Ramos (cell line): ENCODE measurements at regions not wholly inside any gene's neighbourhood (a gene's known extent, or its start where the extent isn't known, plus 50 kb on each side); places are given as distances from the start of the nearest gene placed in this dataset.

ENCODE experiments used
- in situ Hi-C: fragments of 300-500 bp; cut with MboI; formaldehyde crosslinking; loops from one replicate; pipeline ENCODE4 v1.14.3; 2022; ENCODE audit warnings: low sequenced_read_pairs; ENCODE audit not compliant: unreplicated experiment

DNA sequence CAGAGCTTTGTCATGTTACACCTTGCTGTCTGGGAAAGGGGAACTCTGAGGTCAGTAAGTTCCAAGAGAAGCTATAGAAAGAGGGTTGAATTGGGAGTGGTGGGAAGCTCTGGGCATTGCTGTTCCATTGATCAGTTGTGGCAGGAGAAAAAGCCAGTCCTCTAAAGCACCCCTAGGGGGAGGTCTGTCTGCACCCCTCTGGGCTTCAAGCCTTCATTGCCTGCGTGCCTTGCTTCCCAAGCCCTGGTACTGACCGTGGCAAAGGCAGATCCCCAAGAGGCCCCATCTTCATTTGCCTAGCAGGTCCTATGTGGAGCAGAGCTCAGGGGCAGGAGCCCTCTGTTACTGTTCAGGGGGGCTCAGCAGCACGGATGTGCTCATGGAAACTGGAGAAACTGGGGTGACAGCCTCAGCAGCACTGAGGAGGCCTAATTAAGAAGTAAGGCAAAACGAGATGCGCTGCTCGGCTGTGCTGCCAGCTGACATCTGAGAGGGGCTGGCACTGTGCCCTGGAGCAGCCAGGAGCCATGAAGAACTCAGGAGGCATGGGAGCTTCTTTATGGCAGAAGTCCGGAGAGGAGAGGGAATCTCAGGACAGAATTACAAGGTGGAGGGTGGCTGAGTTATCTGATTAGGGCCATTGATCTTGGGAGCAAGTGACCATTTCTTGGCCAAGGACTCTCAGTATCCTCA lies 270.9 kb downstream of the RPLP1 start:
- in situ Hi-C loops = loop anchor here (10.0 kb wide), 1 partner anchor 761 kb away; no protein-coding TSS in a partner anchor

DNA sequence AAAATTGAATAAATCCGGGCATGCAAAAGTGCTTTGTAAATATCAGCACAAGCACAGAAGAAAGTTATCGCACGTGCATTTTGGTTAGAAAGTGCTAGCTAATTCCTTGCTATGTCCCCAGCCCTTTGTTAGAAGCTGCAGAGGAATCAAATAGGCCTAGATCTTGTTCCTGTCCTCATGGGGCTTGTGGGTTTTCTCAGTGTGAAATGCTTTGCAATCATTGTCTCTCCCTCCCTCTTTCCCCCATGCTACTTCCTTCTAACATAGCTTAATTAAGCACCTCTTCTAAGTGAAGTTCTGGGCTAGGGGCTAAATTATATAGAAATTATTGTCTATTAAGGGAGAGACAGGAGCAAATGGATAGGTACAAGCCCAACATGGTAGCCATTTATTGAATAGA lies 271.7 kb downstream of the RPLP1 start:
- in situ Hi-C loops = loop anchor here (10.0 kb wide), 1 partner anchor 760 kb away; no protein-coding TSS in a partner anchor

DNA sequence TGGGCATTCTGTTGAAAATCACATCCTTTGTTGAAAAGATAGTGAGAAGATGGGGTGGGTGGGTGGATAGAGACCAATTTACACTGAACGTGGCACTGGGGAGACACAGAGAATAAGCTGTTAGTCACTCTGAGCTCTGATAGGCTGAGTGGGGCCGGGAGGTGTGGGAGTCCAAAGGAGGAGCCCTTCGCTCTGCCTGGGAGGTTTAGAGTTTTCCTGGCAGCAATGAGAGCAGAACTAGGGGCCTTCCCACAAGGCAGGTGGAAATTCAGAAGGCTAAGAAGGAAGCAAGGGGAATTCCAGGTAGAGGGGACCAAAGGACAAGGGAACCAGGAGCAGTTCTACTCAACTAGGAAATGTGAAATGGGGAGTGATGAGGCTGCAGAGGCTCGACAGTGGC lies 272.7 kb downstream of the RPLP1 start:
- in situ Hi-C loops = loop anchor here (10.0 kb wide), 1 partner anchor 760 kb away; no protein-coding TSS in a partner anchor

DNA sequence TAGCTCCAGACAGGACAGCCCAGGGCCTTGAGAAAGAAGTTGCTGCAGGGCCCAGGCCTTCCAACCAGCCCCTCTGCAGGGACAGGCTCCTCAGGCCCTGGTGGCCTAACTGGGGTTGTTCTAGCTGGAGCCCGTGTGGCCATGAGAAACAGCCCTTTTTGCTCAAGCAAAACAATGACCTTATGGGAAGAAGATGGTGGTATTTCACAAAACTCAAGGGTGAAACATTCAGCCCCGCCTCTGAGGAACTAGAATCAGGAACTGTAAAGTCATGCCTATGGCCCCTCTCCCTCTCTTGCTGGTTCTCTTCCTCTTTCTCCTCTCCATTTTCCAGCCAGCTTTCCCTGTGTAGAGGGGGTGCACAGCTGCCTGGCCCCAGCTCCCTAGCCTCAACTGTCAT lies 273.3 kb downstream of the RPLP1 start:
- in situ Hi-C loops = loop anchor here (10.0 kb wide), 1 partner anchor 759 kb away; no protein-coding TSS in a partner anchor

DNA sequence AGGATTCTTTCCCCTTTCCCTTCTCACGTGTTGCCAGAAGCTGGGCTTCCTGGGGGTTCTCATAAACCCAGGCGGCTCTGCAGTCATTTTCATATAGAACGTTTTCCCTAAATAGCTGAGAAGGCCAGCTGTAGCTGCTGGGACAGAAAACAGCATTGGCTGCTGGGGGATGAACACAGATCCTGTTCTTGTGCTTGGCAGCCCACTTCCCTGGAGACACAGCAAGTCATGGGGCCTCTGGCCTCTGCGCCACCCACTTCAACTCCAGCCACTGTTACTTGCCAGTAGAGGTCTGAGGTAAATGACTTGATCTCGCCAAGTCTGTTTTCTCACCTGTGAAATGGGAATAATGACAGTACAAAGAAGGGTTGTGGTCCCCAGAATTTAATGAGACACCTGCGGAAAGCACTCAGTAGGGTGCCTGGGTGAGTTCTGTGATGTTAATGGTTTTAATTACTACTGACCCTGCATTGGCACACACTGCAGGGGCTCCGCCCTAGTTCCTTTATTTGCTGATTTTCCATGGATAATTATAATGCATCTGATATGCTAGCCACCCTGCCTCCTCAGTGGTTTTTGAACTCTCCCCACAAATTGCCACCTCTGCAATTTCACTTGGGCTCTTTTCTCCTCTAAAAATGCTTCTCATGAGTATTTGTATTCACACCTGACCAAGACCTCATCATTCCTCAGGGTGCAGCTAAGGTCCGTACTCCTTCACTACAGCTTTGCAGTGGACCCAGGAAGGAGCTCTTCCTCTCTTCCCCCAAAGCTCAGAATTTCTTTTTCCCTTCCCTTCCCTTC lies 274.7 kb downstream of the RPLP1 start:
- in situ Hi-C loops = loop anchor here (10.0 kb wide), 1 partner anchor 757 kb away; no protein-coding TSS in a partner anchor

DNA sequence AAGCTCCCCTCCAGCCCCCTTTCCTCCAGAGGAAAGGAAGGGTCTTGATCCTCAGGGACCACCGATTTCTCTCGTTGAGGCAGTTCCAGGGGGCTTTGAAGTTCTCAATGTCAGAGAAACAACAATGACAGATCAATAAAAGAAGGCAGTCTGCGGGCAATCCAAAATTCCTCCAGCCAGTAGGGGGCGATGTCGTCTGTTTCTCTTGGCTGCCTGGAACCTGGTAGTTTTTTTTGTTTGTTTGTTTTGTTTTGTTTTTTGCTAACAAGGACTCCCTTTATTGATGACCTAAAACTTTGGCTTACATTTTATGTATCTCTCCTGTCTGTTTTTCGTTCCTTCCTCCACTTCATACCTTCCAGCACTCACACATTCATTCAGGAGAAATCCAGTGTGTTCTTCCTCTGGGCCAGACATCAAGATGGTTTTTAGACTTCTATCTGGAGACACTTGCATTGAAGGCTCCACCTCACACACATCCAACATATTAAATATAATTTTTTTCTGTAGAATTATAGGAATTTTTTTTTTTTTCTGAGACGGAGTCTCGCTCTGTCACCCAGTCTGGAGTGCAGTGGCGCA lies 276.6 kb downstream of the RPLP1 start:
- in situ Hi-C loops = loop anchor here (10.0 kb wide), 1 partner anchor 756 kb away; no protein-coding TSS in a partner anchor

DNA sequence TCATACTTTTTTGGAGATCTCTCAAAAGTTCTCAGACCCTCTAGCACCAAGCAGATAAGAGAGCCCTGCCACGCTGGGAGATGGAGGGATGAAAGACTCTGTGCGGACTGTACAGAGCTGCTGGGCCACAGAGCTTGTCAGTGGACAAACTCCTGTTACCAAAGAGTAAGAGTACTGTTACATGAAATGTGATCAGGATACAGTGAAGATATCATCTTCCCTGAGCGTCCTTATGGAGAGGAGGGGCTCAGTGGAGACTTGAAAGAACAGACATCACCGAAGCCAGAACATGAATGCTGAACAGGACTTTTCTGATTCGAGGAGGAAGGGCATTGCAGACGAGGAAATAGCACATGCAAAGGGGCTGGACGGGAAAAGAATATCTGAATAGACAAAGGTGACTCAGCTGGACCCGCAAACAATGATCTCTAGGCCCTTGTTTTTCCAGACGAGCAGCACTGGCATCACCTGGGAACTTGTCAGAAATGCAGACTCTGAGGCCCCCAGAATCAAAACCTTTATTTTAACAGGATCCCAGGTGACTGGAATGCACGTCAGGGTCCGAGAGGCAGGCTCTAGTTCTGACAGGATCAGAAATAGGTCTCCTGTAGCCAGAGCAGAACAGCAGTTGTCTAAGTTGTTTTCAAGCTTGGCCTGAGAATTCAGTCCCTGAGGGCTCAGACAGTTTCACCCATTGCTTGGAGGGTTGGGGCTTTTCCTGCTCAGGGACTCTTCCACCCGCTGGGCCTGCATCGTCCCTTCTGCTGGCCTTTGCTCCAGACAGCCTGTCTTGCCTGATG lies 277.9 kb downstream of the RPLP1 start:
- in situ Hi-C loops = no loop called here

DNA sequence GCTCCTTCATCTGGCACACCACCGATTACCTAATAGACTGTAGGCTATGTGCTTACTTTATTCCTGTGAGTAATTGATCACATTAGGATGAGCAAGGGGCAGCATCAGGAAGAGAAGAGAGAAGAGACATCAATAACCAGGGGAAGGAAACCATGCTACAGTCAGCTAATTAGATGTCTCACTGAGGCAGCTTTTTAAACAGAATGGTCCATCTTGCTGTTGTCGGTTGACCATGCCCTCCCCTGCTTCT lies 278.4 kb downstream of the RPLP1 start:
- in situ Hi-C loops = no loop called here

DNA sequence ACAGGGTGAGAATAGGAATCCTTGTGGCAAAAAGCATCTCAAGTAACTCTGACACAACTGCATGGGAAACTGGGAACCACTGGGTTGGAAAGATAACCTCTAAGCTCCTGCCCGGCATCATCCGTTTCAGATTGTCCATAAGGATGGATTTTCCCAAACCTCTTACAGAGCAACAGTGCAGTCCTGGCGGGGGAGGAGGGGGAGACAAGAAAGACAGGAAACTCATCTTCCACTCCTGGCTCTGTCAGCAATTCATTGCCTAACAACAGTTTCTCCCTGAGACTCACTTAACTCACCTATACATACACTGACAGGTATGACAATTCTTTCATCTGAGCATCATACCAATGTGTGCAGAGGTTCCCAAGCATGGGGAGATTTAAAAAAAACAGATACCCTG lies 279.0 kb downstream of the RPLP1 start:
- in situ Hi-C loops = no loop called here

DNA sequence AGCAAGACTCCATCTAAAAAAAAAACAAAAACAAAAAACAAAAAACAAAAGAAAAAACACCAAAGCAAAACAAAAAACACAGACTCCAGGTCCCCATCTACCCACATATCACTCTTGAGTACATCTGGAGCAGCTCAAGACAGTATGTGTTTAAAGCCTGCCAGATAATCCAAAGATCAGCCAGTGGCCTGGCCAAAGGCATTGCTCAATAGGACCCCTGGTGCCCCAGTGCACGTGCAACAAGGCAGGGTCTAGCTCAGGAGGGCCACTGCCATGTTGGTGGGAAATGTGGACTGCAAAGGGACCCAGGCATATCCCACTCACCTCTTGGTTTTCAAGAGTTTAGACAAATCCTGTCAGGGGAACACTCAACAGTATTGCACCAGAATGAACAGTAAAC lies 279.5 kb downstream of the RPLP1 start:
- in situ Hi-C loops = no loop called here

DNA sequence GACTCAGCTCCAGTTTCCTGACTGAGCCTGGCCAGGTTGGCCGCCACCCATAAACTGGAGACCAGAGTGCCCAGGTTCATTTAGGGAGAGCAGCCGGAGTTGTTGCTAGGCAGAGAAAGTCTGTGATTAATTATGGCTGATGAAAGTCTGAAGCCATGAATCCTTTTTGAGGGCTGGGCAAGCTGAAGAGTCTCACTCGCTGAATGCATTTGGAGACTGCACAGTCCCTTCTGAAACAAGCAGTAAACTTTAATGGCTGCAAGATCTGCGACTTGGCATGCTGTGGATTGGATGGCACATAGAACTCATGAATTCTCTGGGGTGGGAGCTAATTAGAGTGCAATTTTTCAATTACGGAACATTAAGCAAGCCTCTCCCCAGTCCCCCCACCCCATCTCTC lies 282.1 kb downstream of the RPLP1 start:
- in situ Hi-C loops = no loop called here

DNA sequence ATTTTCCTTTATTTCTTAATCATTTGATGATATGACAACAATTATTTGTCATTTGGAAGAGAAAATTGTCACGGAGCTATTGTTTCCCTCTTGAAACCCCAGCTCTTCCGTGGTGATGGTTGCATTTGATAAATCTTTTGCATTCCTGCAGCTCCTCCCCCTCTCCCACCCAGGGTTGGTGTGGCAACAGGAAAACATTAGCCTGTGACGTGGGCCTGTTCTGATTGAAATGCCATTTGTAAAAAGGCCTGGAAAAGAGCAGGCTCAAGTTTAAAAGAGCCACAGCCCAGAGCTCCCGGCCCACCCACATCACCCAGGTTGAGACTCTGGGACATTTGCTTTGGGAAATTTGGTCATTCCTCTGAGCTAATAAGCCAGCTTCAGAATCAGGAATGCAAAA lies 282.5 kb downstream of the RPLP1 start:
- in situ Hi-C loops = no loop called here

DNA sequence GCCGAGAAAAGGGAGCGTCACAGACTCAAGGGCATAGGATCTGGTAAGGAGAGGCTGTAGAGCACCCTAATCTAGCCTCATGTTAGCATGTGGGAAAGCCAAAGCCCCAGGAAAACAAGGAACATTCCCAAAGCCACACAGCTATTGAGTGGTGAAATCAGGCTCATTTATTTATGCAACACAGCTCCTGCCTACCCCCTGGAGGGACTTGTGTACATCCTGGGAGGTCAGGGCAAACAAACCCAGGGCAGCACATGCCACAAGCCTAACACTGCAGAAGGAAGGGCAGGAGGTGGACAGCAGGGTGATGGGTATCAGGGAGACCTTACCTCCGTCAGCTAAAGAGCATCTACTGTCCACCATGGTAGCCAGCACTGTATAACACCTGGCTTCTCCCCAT lies 283.5 kb downstream of the RPLP1 start:
- in situ Hi-C loops = no loop called here

DNA sequence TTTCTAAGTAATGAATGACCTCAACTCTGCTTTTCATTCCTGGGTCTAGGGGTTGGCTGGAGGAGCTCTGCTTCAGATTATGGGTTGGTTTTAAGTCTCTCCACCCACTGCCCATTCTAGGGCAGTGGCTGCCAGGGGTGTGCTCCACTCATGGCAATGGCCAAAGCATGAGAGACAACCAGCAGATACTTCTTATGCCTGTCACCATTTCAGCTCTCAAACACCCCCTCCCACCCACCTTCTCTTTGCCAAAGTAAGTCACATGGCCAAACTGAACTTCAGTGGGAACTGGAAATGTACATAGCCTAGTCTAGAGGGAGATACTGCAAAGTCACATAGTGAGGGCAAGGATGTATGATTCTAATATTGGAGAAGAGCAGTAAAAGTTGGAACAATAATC lies 285.3 kb downstream of the RPLP1 start:
- in situ Hi-C loops = no loop called here

DNA sequence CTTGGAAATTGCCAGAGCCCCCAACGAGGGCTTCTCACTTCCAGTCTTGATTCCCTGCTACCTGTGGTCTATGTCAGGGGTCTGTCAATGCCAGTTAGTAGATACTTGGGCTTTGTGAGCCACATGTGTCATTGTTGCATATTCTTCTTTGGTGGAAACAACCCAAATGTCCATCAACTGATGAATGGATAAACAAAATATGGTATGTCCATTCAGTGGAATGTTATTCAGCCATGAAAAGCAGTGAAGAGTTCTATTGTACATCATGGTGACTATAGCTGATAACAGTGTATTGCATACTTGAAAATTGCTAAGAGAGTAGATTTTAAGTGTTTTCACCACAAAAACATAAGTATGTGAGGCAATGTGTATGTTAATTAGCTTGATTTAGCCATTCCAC lies 288.1 kb downstream of the RPLP1 start:
- in situ Hi-C loops = no loop called here

DNA sequence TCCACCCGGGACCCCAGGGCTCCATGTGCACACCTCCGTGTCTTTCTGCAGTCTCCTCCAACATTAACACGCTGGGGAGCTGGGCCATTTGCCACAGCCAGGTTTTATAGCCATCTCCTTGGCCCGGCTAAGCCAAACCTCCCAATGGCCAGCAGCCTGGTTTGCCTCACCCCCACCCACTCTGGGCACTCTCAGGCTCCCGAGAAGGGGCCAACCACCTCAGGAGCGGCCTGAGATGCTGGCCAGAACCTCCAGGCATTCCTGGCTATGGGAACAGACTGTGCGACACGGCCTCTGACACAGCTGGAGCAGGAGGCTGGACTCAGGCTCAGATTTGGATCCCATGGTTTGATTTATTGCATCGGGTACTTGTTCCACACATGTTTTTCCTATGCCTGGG lies 289.7 kb downstream of the RPLP1 start:
- in situ Hi-C loops = no loop called here

DNA sequence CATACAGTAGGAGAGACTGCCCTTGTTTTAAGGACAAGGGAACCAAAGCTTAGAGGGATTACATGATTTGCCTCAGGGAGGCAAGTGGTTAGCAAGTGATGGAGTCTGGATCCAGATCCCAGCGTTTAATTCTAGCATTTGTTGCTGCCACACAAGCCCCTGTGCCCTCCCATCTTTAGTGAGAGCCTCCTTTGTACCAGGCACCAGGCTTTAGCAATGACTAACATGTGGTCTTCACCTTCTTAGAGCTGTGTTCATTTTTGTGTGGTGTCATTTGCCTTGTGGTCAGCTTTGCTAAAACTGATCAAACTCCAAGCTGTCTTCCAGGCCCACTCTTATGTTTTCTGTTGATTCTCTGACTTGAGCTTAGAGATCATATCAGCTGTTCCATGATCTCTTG lies 290.5 kb downstream of the RPLP1 start:
- in situ Hi-C loops = no loop called here

DNA sequence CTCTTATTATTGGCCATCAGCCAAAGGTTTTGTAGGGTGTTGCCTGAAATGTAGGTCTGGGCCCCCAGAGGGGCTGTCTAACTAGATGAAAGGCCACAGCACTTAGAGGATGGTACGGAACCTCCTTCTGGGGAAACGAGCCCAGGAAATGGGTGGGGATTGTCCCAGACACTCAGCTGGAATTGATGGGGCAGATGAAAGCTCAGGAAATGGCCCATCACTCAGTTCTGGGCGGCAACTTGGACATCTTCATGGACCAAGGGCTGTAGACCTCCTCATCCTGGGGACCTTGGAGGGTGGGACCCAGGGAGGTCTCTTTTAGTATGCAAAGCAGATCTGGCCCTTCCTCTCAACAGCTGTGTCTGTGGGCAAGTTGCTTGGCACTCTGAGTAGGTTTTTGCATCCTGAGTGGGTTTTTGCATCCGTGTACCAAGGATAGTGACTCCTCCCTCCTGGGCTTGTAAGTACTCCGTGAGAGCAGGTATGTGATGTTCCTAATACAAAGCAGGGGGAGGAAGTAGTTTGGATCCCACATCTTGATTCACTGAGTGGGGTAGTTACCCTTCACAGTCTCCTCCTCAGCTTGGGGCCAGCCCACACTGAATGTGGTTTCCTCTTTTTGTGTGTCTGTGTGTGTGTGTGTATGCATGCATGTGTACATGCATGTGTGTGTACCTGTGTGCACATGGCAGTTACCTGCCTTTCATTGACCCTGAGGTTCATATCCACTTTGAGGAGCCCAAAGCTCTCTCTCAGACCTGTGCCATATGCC lies 292.0 kb downstream of the RPLP1 start:
- in situ Hi-C loops = no loop called here

DNA sequence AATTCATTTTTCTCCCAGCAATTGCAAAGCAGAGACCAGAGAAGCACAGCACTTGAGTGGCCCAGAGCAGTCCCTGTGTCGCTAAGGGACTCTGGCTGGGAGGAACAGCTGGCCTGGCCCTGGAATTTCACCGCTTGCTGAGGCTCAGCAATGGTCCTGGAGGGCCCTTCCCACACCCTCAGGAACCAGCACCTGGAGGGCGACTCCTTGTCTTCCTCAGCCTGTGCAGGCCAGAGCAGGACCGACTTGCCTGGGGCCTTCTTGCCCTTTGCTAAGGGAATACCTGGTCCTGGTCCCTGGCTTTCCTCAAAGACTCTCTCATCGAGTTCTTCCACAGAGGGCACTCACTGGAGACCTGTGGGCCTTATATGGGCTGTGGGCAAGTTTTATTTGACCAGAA lies 294.6 kb downstream of the RPLP1 start:
- in situ Hi-C loops = no loop called here

DNA sequence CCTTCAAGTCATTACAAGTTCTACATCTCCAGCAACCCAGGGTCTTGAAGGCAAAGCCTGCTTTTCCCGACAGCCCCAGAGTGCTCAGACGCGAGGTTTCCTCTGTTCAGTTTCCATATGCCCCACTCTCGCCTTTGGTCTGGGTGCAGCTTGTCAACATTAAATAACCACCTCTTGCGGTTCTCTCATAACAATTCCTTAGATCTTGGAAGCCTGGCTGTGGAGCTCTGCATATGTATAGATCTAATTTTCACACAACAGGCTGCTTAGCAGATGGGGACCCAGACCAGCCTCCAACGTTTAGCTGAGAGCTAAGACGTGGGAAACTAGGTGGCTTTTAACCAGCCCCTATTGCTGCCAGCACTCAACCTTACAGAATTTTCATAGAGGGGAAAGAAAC lies 295.5 kb downstream of the RPLP1 start:
- in situ Hi-C loops = no loop called here
